GM18867 (cell line): ENCODE measurements at regions not wholly inside any gene's neighbourhood (a gene's known extent, or its start where the extent isn't known, plus 50 kb on each side); places are given as distances from the start of the nearest gene placed in this dataset.
"Not testable (repeated sequence)": the region's sequence is repeated elsewhere in the genome, so short reads cannot be mapped to it uniquely, and the experiment has no call there.

Experiments
- ATAC-seq: cut with Tn5 transposase; IDR thresholded peaks from one replicate; pipeline ENCODE4 v1.9.1; 2021; ENCODE audit warnings: mild to moderate bottlenecking, moderate library complexity; ENCODE audit not compliant: unreplicated experiment

DNA sequence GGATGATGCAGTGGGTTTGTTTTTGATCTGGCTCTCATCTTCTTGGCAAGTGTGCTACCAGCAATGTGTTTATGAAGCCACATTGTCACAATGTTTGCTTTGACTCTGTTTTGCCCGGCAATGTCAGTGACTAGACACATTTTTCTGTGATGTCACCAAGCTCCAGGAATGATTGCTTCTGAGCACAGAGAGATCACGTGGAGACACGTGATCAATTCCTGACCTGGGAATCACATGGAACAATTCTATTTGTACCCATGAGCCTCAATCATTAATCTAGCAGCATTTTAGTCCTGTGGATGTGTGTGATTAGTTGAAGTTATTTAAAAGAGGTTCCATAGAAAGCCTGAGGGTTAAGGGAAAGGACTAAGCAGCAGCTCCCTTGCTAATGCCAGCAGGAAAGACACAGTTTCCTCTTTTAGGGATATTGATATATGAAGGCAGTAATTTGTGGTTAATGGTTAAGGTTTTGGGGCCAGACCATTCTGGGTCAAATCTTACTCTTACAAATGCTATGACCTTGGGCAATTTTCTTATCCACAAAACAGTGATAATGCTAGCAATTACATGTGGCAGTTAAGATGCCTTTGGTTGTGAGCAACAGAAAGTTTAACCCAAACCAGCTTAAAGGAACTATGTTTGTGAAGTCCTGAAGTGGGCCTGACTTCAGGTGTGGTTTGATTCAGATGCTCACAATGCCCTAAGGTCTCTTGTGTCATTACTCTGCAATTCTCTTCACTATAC, 59.0 kb downstream of the FASLG start:
- no peak for ATAC-seq

DNA sequence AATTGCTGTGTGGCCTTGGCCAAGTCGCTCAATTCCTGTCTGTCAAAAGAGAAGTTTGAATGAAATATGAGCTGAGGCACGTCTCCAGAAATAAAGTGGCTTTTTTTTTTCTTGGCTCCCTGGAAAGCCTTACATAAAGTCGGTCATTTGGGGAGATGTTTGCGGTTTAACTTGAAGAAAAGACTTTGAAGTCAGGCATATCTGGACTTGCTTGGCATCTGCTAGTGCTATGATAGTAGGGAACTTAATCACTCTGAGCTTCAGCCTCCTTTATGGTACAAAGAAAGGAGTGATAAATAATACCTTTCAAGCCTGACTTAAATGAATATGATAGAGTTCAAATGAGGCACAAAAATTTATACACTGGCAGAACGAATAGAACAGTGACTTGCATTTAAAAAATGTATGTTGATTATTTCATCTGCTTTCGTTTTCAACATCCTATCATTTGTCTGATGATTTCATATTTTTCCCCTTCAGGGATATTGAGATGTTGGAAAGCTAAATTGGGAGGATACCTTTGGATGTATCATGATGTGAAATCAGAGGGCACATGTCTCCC, 60.2 kb downstream of the FASLG start:
- no peak for ATAC-seq

DNA sequence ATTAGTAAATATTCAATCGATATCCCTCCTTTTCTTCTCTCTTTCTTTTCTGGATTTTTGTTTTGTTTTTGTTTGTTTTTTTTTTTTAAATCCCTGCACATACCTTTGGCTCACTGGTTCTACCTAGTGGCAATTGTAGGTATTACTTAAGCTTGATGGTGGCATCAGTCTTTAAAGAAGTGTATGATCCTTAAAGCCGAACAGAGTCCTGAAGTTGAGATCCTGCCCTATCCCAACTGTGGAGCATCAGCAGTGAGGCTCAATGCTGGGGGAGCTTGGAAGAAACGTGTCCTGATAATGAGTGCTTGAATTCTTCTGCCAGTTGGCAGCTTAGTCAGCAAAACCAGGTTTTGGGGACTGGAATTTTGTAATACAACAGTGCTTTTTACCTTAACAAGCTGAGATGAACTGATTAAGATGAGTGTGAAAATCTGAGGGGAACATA, 60.8 kb downstream of the FASLG start:
- peak; percentile 76 for ATAC-seq

DNA sequence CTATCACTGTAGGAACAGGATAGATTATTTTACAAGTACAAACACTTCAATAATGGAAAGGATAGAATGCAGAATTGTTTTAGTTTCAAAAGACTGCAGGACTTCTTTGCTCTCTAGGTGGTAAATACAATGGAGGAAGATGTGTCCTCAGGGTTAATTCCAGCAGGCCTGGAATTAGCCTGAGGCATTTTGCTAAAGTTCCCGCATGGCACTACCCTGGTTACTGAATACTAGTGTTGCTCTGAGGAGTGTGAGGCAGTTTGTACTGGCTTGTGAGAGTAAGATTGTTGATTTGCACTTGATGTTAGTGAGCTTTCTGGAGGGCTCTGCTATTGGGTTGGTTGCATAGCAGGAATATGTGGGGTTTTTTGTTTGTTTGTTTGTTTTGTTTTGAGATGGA, 61.4 kb downstream of the FASLG start:
- no peak for ATAC-seq

DNA sequence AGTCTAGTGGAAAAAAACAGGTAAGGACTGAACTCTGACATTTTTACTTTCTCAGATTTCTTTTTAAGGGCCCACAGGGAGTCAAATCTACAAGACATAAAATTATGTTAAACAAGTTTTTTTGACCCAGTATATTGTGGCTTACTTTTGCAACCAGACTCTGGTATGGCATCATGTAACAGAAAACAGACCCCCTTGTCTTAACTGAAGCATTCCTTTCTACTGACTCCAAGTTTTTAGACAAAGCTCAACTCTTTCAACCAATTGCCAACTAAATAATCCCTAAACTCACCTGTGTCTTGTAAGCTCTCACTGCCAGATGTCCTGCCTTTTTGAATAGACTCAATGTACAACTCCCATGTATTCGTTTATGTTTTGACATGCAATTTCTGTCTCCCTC, 64.3 kb downstream of the FASLG start:
- ATAC-seq: no peak

DNA sequence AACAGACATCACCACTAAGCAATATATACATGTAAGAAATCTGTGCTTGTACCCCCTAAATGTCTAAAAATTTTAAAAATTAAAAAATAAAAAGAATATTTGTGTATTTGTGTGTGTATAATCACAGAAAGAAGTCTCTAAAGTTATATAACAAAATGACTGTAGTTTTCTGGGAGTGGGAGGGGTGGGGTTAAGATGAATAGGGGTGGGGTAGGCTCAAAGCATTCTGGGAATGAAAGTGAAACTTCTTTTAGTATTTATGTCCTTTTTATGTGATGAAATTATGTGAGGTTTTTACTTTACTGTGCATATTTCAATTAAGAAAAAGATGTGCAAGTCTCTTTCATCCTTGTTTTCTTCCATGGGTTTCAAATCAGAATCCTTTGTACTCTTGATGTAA, 65.3 kb downstream of the FASLG start:
- ATAC-seq: no peak

DNA sequence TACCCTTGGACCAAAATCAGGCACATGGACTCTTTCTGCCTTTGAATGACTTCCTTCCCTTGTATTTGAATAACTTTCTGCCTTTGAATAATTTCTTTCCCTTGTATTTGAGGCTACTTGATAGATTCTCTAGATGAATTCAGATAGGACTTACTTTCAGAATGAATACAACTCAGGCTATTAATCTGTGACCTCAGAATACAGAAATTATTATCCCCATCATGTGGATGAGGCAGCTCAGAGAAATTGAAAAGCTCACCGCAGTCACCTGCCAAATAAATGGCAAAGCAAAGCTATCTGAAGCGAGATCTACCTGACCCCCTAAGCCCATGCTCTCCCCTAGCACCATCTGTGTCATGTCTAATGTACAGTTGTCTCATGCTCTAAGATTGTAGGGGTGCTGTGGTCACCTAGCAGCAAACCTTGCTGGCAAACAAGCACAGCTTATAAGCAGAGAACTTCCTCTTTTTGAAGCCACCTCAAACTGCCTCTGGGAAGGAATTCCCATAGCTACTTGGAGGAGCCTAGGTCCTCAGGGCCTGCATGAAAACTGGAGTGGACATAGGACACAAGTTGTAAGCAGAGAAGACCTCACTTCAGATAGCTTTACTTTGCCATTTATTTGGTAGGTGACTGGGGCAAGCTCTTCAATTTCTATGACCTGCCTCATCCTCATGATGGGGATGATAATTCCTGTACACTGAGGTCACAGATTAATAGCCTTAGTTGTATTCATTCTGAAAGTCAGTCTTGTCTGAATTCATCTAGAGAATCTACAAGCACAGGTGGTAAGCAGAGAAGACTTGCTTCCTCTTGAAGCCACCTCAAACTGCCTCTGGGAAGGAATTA, 66.1 kb downstream of the FASLG start:
- ATAC-seq: peak; percentile 82

DNA sequence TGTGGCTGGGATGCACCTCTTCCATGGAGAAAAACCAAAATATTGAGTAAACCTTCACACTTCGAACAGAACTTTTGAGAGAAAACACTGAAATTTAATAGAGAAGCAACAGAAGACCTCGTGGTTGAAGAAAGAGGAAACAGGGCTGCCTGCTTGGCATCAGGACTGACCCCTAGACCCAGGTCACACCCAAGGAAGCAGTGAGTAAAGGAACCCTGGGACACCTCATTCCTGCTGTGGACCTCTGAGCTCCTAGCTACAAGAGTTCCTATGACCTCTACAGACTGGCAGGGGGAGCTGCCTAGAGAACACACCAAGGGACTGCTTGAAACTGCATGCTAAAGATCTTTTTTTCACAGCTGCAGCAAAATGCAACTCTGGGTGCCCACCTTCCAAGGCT, 67.8 kb downstream of the FASLG start:
- no peak for ATAC-seq

DNA sequence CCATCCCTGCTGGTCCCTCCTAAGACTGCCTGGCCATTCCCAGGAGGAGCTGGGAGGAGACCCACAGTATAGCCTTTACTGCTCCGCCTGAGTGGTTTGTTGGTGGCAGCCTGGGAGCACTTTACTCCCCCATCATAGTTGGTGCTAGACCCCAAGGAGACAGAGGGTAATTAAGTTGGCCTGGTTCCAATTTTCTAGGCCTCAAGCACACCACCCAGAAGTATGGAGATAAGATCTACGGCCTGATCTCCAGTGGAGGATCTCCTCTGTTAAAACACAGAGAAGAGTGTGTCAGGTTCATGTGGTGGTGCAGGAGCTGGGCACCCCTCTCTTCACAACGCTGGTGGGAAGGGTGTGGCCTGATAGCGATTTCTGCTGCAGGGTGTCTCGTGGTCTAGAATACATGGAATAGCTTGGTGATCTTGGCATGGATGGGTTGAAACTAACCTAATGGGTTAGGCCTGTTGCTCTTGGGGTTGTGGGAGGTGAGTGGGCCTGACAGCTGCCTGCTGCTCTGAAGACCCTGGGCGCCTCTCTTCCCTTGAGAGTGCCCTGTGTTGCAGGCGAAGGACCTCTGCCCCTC, 68.5 kb downstream of the FASLG start:
- ATAC-seq: no peak

DNA sequence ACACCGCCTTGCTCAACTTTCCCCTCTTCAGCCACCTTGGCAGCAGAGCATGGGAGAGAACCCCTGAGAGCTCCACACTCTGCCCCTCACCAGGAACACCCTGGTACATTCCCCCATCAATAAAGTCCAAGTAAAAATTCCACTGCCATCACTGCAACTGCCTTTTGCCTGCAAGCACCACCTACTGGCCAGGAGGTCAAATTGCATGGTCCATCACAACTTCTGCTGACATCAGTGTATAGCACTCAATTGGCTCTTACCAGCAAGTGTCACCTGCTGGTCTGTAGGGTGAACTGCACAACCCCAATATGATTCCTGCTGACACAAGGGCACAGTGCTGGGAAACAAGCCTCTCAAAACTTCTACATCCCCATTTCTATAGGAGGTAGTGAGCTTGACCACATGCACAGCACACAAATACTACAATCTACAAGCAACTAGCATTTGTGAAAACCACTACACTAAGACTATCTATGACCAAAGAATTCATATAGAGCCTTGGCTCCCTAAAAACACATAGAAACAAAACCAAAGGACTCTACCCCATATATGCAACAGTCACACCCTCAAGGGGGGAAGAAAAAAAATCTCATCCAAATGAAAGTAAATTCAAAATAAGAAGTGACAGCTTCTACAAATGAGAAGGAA, 69.2 kb downstream of the FASLG start:
- ATAC-seq: peak; percentile 79

DNA sequence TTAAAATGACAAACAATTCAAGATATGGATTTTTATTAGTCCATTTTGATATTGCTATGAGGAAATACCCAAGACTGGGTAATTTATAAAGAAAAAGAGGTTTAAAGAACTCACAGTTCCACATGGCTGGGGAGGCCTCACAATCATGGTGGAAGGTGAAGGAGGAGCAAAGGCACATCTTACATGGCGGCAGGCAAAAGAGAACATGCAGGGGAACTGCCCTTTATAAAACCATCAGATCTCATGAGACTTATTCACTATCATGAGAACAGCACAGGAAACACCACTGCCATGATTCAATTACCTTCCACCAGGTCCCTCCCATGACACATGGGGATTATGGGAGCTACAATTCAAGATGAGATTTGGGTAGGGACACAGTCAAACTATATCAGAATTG, 69.8 kb downstream of the FASLG start:
- ATAC-seq: not testable (repeated sequence)

DNA sequence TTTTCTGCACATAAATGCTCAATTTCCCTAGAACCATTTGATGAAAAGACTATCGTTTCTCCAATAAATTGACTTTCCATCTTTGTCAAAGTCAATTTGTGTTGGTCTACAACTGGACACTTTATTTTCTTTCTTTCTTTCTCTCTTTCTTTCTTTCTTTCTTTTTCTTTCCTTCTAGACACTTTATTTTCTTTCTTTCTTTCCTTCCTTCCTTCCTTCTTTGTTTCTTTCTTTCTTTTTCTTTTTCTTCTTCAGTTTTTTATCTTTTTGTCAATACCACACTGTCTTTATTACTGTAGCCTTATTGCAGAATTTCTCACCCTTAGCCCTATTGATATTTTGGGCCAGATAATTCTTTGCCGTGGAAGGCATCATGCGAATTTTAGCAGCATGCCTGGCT, 73.5 kb downstream of the FASLG start:
- no peak for ATAC-seq

DNA sequence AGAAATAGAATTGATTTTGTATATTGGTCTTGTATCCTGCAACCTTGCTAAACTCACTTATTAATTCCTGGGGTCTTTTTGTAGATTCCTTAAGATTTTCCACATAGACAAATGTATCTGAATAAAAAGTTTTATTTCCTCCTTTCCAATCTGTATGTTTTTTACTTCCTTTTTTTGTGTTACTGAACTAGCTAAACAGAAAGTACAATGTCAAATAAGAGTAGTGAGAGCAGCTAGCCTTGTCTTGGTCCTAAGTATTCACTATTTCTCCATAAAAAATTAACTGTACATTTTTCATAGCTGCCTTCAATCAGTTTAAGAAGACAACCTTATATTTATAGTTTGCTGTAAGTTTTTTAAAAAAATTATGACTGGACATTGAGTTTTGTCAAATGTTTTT, 74.9 kb downstream of the FASLG start:
- no peak for ATAC-seq

DNA sequence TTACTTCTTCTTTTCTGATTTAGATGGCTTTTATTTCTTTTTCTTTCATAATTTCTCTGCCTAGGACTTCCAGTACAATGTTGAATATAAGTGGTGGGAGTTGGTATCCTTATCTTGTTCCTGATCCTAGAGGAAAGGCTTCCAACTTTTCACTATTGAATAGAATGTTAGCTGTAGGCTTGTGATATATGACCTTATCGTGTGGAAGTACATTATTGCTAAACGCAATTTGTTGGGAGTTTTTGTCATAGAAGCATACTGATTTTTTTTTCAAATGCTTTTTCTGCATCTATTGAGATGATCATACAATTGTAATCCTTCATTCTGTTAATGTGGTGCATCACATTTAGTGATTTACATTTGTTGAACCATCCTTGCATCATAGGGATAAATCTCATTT, 79.5 kb downstream of the FASLG start:
- no peak for ATAC-seq

DNA sequence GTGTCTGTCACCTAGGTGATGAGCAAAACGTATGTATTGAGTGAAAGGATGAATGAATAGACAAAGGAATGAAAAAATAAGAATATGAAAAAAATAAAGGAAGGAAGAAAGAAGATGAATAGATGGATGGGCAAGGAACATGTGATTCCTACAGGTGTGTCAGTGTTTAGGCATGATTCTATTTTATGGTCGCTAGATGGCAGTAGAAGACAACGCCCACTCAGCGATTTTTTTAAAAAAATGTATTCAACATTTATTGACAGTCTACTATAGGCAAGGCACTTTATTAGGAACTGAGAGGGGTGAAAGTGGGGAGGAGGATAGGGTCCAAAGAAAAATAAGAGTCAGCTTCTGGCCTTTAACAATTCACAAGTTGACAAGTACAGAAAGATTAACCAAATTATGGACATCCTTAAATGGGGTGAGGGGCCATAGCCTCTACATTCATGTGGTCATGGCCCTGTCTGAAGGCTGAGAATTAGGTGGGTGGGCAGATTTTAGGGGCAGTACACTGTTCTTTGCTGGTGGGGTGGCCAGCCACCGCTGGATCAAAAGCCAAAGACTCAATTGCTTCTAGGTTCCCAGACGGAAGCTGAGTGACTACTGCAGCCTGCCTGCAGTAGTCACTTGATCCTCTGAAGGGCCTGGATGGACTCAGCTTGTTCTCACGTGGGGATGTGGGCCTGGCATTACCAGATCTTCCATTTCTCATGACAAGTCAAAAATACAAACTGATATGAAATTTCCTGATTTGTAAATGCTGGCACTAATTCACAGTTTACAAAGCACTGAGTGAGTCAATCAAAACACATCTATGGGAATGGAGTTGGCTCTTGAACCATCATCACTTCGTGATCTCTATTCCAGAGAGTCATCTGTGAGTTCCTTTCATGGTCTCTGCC, 83.9 kb downstream of the FASLG start:
- ATAC-seq: no peak

DNA sequence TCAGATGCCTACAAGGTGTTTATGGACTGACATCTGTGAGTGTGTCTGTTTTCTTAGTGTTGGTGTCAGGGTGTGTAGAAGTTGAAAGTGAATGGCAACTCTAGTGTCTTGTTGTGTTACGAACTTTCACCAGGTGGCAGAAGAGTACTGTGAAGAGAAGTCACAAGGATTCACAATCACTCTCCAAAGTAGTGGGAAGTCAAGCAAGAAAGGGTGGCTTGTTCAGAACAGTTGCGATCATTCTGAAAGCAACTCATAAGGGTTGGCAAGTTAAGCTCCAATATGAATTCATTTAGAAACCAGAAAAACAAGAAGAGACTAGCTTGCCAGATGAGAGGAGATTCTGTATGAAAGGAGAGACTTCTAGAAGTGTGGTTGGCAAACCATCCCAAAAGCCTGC, 86.1 kb downstream of the FASLG start:
- ATAC-seq: peak; percentile 64

DNA sequence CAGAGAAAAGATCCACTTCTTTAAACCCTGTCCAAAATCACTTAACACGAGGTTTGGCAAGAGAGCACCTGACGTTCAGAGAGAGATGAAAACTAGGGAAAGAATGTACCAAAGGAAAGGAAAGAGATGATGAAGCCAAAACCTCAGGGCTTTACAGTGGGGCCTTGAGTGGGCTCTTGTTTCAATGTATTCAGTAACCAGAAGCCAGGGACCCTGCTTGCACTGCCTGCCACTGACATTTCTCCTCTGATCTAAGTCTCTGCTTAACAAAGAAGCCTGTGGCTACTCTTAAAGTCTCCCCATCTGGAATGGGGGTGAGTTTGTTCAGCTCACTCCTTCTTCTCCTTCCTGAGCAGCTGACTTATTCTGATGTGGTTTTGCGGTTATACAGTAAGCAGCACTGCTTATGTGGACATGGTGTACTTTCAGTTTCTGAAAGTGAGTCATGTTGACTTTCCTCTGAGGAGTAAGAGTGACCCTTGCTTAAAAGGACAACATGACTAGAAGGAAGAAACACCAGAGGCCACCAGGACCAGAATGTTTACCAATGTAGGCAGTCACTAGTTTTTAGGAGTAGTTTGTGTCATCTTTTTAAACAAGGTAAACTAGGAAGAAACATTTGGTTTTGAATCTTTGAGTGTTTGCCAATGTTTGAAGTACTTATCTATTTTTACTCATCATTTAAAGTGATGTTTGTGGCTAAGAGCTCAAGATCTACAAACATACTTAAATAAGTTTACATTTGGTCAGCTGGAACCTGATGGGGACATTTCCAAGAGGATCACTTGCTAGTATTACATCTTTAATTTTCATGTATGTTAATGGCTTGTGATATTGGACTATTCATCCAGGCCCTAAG, 87.4 kb downstream of the FASLG start:
- ATAC-seq: peak; percentile 83

DNA sequence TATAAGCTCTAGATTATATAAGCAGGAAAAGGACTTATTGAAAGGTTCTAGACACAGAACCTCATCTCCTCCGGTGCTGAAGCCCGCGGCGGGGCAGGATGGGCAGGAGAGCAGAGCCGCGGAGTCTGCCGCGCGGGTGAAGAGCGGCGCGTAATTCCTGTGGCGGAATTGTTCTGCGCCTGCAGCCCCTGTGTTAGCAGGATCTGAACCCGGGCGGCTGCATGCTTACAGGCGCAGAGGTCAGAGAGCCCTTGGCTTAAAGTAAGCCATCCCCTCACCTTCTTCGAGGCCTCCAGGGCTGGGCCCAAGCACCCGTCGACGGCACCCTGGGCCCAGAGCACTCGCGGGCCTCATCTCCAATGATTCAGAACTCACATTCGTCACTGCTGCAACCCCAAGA, 89.3 kb downstream of the FASLG start:
- no peak for ATAC-seq

DNA sequence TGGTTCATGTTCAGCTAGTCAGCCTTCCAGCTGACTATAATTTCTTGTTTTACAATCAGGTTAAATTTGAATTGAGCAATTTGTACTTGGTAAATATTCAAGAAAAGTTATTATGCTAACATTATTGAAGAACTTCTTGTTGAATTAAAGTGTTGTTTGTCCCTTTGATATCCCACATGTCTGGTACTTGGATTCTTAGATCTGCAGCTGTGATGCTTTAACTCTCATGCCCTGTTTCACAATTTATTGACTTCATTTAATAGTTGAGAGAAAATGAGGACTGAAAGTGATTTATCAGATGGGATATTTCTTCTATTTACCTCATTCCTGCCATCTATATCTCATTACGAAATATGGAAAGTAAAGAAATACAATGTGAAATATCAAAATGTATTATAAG, 92.8 kb downstream of the FASLG start:
- ATAC-seq: no peak
